Endodermal cell (in vitro differentiated cells): ENCODE measurements at regions not wholly inside any gene's neighbourhood (a gene's known extent, or its start where the extent isn't known, plus 50 kb on each side); places are given as distances from the start of the nearest gene placed in this dataset.

ENCODE experiments used
- DNase-seq: peaks from one replicate; pipeline ENCODE4 v3.0.0-alpha.2; 2017
- H3K27ac ChIP-seq: 2 replicates; pipeline ENCODE4 v1.5.1; 2013; ENCODE audit warnings: mild to moderate bottlenecking, low read depth, low read length, moderate library complexity
- H3K27me3 ChIP-seq: 2 replicates; pipeline ENCODE4 v1.6.1; 2013; ENCODE audit warnings: mild to moderate bottlenecking, low read length, moderate library complexity; ENCODE audit not compliant: insufficient read depth, control insufficient read depth, poor library complexity, severe bottlenecking
- H3K36me3 ChIP-seq: 2 replicates; pipeline ENCODE4 v1.7.0; 2013; ENCODE audit warnings: mild to moderate bottlenecking, low read length, moderate library complexity; ENCODE audit not compliant: control insufficient read depth, insufficient read depth
- H3K4me1 ChIP-seq: one replicate; pipeline ENCODE4 v1.7.0; 2013; ENCODE audit warnings: low read length; ENCODE audit not compliant: control insufficient read depth, insufficient read depth
- H3K4me3 ChIP-seq: 2 replicates; pipeline ENCODE4 v1.5.1; 2013; ENCODE audit warnings: mild to moderate bottlenecking, low read length, moderate library complexity
- H3K9ac ChIP-seq: 2 replicates; pipeline ENCODE4 v1.6.1; 2013; ENCODE audit warnings: mild to moderate bottlenecking, low read length, moderate library complexity; ENCODE audit not compliant: poor library complexity, severe bottlenecking; ENCODE audit errors: extremely low read depth
- H3K9me3 ChIP-seq: 2 replicates; pipeline ENCODE4 v1.6.1; 2013; ENCODE audit warnings: mild to moderate bottlenecking, low read length, moderate library complexity; ENCODE audit not compliant: control insufficient read depth
- H3K27ac Mint-ChIP-seq: 2 replicates; pipeline ENCODE4 v1.8.0; 2020; ENCODE audit warnings: mixed read lengths
- H3K27me3 Mint-ChIP-seq: 2 replicates; pipeline ENCODE4 v1.8.0; 2021; ENCODE audit warnings: mild to moderate bottlenecking, mixed read lengths; ENCODE audit not compliant: insufficient read depth
- H3K36me3 Mint-ChIP-seq: 2 replicates; pipeline ENCODE4 v1.8.0; 2020; ENCODE audit warnings: low read depth, mixed read lengths
- H3K4me1 Mint-ChIP-seq: 2 replicates; pipeline ENCODE4 v1.8.0; 2020; ENCODE audit warnings: mixed read lengths
- H3K4me3 Mint-ChIP-seq: 2 replicates; pipeline ENCODE4 v1.8.0; 2020; ENCODE audit warnings: mild to moderate bottlenecking, moderate library complexity, mixed read lengths
- H3K9me3 Mint-ChIP-seq: 2 replicates; pipeline ENCODE4 v1.8.0; 2020; ENCODE audit warnings: mild to moderate bottlenecking, mixed read lengths
- CTCF ChIP-seq: fragments of 200-600 bp; sonication (generic); conservative IDR thresholded peaks from 2 replicates; pipeline ENCODE4 v1.5.0; 2021; ENCODE audit warnings: antibody characterized with exemption, mild to moderate bottlenecking
- WGBS, 2 experiments: methylation state at CpG; one replicate each; pipeline versions ENCODE4 v1.1.5 to v1.1.7; 2013; ENCODE audit warnings: missing lambda C conversion rate in 2 of 2, mixed read lengths in 1 of 2; ENCODE audit not compliant: insufficient coverage in 1 of 2, insufficient read length in 1 of 2; 5-methylcytosine and 5-hydroxymethylcytosine counted together

DNA sequence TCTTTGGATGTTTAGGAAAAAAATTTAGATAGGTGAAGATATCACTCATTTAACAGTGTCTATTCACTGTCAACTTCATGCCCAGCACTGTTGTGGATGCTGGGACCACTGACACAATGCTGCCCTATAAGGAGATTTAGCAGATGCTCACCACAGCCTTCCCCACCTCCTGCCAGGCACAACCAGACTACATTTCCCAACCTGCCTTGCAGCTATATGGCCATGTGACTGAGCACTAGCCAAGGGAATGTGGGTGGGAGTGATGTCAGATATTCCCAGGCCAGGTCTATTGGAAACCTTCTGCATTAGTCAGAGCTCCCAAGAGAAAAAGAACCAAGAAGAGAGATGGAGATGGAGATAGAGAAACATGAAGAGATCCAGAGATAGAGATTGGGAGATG lies 302.6 kb upstream of the TAS2R1 start:
- Mint-ChIP-seq H3K9me3 (peaks cover 24% of the 10 kb centered on the region), H3K27me3 (no peaks in the 10 kb centered on the region), H3K4me3 (no peak overlapping the region), H3K27ac (no peak overlapping the region), H3K36me3 (no peaks in the 10 kb centered on the region), H3K4me1 (peaks cover 17% of the 10 kb centered on the region)
- Histone ChIP-seq H3K27ac (no peak overlapping the region), H3K4me3 (no peak overlapping the region), H3K27me3 (no peaks in the 10 kb centered on the region), H3K36me3 (no peaks in the 10 kb centered on the region), H3K9ac (no peak overlapping the region), H3K4me1 (peaks cover 6% of the 10 kb centered on the region), H3K9me3 (no peaks in the 10 kb centered on the region)
- no peak for DNase-seq
- TF ChIP-seq CTCF: no peak

- H3K27ac Mint-ChIP-seq: no peak overlapping the region
- WGBS, 2 experiments: 85 to 94% methylated on average over 5 to 10 of the region's 10 CpGs
- H3K36me3 Mint-ChIP-seq: no peaks in the 10 kb centered on the region
- no peaks in the 10 kb centered on the region for H3K27me3 Mint-ChIP-seq
- Histone ChIP-seq H3K27me3 (no peaks in the 10 kb centered on the region), H3K36me3 (peaks cover 6% of the 10 kb centered on the region), H3K4me1 (peaks cover 10% of the 10 kb centered on the region), H3K9ac (no peak overlapping the region), H3K4me3 (no peak overlapping the region), H3K27ac (no peak overlapping the region), H3K9me3 (peaks cover 23% of the 10 kb centered on the region)
- H3K4me3 Mint-ChIP-seq: no peak overlapping the region
- no peak for TF ChIP-seq CTCF
- H3K9me3 Mint-ChIP-seq: peaks cover 25% of the 10 kb centered on the region
- peaks cover 38% of the 10 kb centered on the region for H3K4me1 Mint-ChIP-seq
- no peak for DNase-seq
Measured at GRCh38 chr5:9930156-9930555, 300.0 kb upstream of the TAS2R1 start.

- no peak overlapping the region for H3K4me3 Mint-ChIP-seq
- Histone ChIP-seq H3K27me3 (no peaks in the 10 kb centered on the region), H3K27ac (no peak overlapping the region), H3K4me3 (peak overlapping the region; percentile 73), H3K4me1 (peaks cover 10% of the 10 kb centered on the region), H3K36me3 (peaks cover 6% of the 10 kb centered on the region), H3K9ac (no peak overlapping the region), H3K9me3 (peaks cover 41% of the 10 kb centered on the region)
- H3K36me3 Mint-ChIP-seq: peaks cover 12% of the 10 kb centered on the region
- no peaks in the 10 kb centered on the region for H3K27me3 Mint-ChIP-seq
- H3K4me1 Mint-ChIP-seq: peaks cover 45% of the 10 kb centered on the region
- H3K27ac Mint-ChIP-seq: peak overlapping the region; percentile 71
- WGBS, 2 experiments: 71 to 86% methylated on average over 2 to 6 of the region's 6 CpGs
- no peak for TF ChIP-seq CTCF
- DNase-seq: peak; percentile 85
- peaks cover 24% of the 10 kb centered on the region for H3K9me3 Mint-ChIP-seq
Measured at GRCh38 chr5:9928326-9928725, 298.2 kb upstream of the TAS2R1 start.
